H1 (cell line): ENCODE measurements at regions not wholly inside any gene's neighbourhood (a gene's known extent, or its start where the extent isn't known, plus 50 kb on each side); places are given as distances from the start of the nearest gene placed in this dataset.

ENCODE experiments used
- CTCF ChIA-PET: fragments of 300-600 bp; sonication (Branson Sonifier 250); formaldehyde crosslinking; loops from one replicate; lab custom pipeline; 2021; ENCODE audit not compliant: partially characterized antibody; lab: Charles Lee
- POLR2A ChIA-PET: fragments of 300-600 bp; sonication (Branson Sonifier 250); formaldehyde crosslinking; loops from one replicate; lab custom pipeline; 2021; ENCODE audit warnings: inconsistent platforms; ENCODE audit not compliant: partially characterized antibody; lab: Charles Lee
- DNase-seq, 2 experiments: peaks; one replicate each; pipeline versions ENCODE4 v3.0.0 to v3.0.0-alpha.2; 2010 to 2022; ENCODE audit warnings: low spot score in 2 of 2, low read depth in 1 of 2, mixed read lengths in 1 of 2
- FAIRE-seq: peaks from 2 replicates; lab custom pipeline; 2011; peaks lifted over from hg19 to GRCh38; lab: Jason Lieb, UNC
- H2AFZ ChIP-seq: 2 replicates; pipeline ENCODE4 v1.8.1; 2012; ENCODE audit warnings: low read length, inconsistent platforms
- H2AK5ac ChIP-seq: 2 replicates; pipeline ENCODE4 v1.6.1; 2013; ENCODE audit warnings: low read depth, low read length
- H2BK120ac ChIP-seq: replicated peaks from 2 replicates; pipeline ENCODE3; 2013; ENCODE audit warnings: low read depth, low read length, inconsistent platforms
- H2BK12ac ChIP-seq: 2 replicates; pipeline ENCODE4 v1.6.1; 2013; ENCODE audit warnings: low read depth, low read length
- H2BK15ac ChIP-seq: 2 replicates; pipeline ENCODE4 v1.6.1; 2013; ENCODE audit warnings: low read length
- H2BK20ac ChIP-seq: 2 replicates; pipeline ENCODE4 v1.6.1; 2013; ENCODE audit warnings: low read length
- H2BK5ac ChIP-seq: 2 replicates; pipeline ENCODE4 v1.6.1; 2013; ENCODE audit warnings: low read depth, low read length
- H3K14ac ChIP-seq: 2 replicates; pipeline ENCODE4 v1.6.1; 2013; ENCODE audit warnings: inconsistent platforms; ENCODE audit not compliant: insufficient read length
- H3K18ac ChIP-seq: 2 replicates; pipeline ENCODE4 v1.6.1; 2013; ENCODE audit warnings: low read length; ENCODE audit errors: extremely low read depth
- H3K23ac ChIP-seq: 2 replicates; pipeline ENCODE4 v1.6.1; 2013; ENCODE audit warnings: inconsistent platforms; ENCODE audit not compliant: insufficient read length
- H3K23me2 ChIP-seq: 2 replicates; pipeline ENCODE4 v1.6.1; 2013; ENCODE audit warnings: low read depth, low read length
- H3K27ac ChIP-seq: 2 replicates; pipeline ENCODE4 v1.6.1; 2011; ENCODE audit warnings: low read depth, low read length, inconsistent platforms
- H3K27me3 ChIP-seq, 4 experiments: replicated peaks in 1 of 4; 1 replicate in 1 of 4; 2 replicates in 3 of 4; pipeline versions ENCODE4 v1.6.1 to v1.8.1; 2011 to 2013; ENCODE audit warnings: low read length in 3 of 4, mild to moderate bottlenecking in 3 of 4, inconsistent platforms in 2 of 4, mixed read lengths in 2 of 4, moderate library complexity in 1 of 4; ENCODE audit not compliant: control insufficient read depth in 3 of 4, insufficient read depth in 3 of 4; ENCODE audit errors: extremely low read depth in 1 of 4
- H3K36me3 ChIP-seq, 4 experiments: 2 replicates each; pipeline versions ENCODE4 v1.6.1 to v1.8.1; 2011 to 2013; ENCODE audit warnings: mild to moderate bottlenecking in 4 of 4, low read length in 3 of 4, moderate library complexity in 2 of 4, control low read depth in 1 of 4, inconsistent platforms in 1 of 4; ENCODE audit not compliant: insufficient read depth in 4 of 4, control insufficient read depth in 2 of 4
- H3K4ac ChIP-seq: replicated peaks from 2 replicates; pipeline ENCODE3; 2013; ENCODE audit warnings: low read length, low read depth, mixed read lengths, inconsistent platforms; ENCODE audit not compliant: insufficient read length
- H3K4me1 ChIP-seq, 4 experiments: replicated peaks in 1 of 4; 1 replicate in 1 of 4; 2 replicates in 3 of 4; pipeline versions ENCODE4 v1.6.1 to v1.8.1; 2011 to 2013; ENCODE audit warnings: low read length in 3 of 4, inconsistent platforms in 2 of 4, mixed read lengths in 1 of 4; ENCODE audit not compliant: insufficient read depth in 4 of 4, control insufficient read depth in 3 of 4
- H3K4me2 ChIP-seq, 2 experiments: 2 replicates each; pipeline versions ENCODE4 v1.6.1 to v1.8.1; 2011 to 2013; ENCODE audit warnings: low read depth in 2 of 2, low read length in 2 of 2, control low read depth in 1 of 2, inconsistent platforms in 1 of 2, mild to moderate bottlenecking in 1 of 2; ENCODE audit not compliant: insufficient read depth in 1 of 2
- H3K4me3 ChIP-seq, 4 experiments: fragments of 200-600, 300-600 bp in 1 of 4; sonication (generic), shearing (Covaris generic), sonication (Bioruptor Twin) in 1 of 4; 2 replicates each; pipeline versions ENCODE4 v1.5.1 to v1.8.1; 2011 to 2016; ENCODE audit warnings: low read length in 4 of 4, low read depth in 3 of 4, control low read depth in 2 of 4, inconsistent platforms in 2 of 4, mild to moderate bottlenecking in 2 of 4, mixed read lengths in 1 of 4, moderate library complexity in 1 of 4; ENCODE audit not compliant: insufficient read depth in 2 of 4; ENCODE audit errors: extremely low read depth in 1 of 4
- H3K56ac ChIP-seq: replicated peaks from 2 replicates; pipeline ENCODE3; 2013; ENCODE audit warnings: low read depth, mild to moderate bottlenecking, mixed read lengths, low read length, inconsistent platforms; ENCODE audit not compliant: insufficient read length
- H3K79me1 ChIP-seq: 2 replicates; pipeline ENCODE4 v1.6.1; 2013; ENCODE audit warnings: low read depth, low read length, control low read depth
- H3K79me2 ChIP-seq, 2 experiments: 2 replicates each; pipeline versions ENCODE4 v1.6.1 to v1.8.1; 2012 to 2013; ENCODE audit warnings: low read length in 2 of 2, mild to moderate bottlenecking in 2 of 2, inconsistent platforms in 1 of 2; ENCODE audit not compliant: insufficient read depth in 2 of 2, control insufficient read depth in 1 of 2
- H3K9ac ChIP-seq, 4 experiments: replicated peaks in 1 of 4; 1 replicate in 1 of 4; 2 replicates in 3 of 4; pipeline versions ENCODE4 v1.6.1 to v1.8.1; 2011 to 2013; ENCODE audit warnings: low read depth in 3 of 4, low read length in 3 of 4, control low read depth in 2 of 4, mild to moderate bottlenecking in 2 of 4, moderate library complexity in 2 of 4, inconsistent platforms in 1 of 4; ENCODE audit errors: extremely low read depth in 1 of 4
- H3K9me3 ChIP-seq, 2 experiments: 2 replicates each; pipeline versions ENCODE4 v1.6.1 to v1.8.1; 2012 to 2013; ENCODE audit warnings: mild to moderate bottlenecking in 2 of 2, moderate library complexity in 2 of 2, control low read depth in 1 of 2, inconsistent platforms in 1 of 2, low read depth in 1 of 2, low read length in 1 of 2, mixed read lengths in 1 of 2; ENCODE audit not compliant: insufficient read depth in 2 of 2
- H4K20me1 ChIP-seq, 2 experiments: replicated peaks in 1 of 2; 2 replicates each; pipeline versions ENCODE3 to v1.8.1; 2011 to 2013; ENCODE audit warnings: inconsistent platforms in 2 of 2, low read length in 2 of 2, mild to moderate bottlenecking in 1 of 2; ENCODE audit not compliant: insufficient read depth in 2 of 2, control insufficient read depth in 1 of 2
- H4K5ac ChIP-seq: 2 replicates; pipeline ENCODE4 v1.6.1; 2013; ENCODE audit warnings: low read length, low read depth, mixed read lengths, inconsistent platforms; ENCODE audit not compliant: insufficient read length
- H4K8ac ChIP-seq: 2 replicates; pipeline ENCODE4 v1.8.0; 2013; ENCODE audit warnings: mild to moderate bottlenecking, moderate library complexity, low read length, inconsistent platforms; ENCODE audit not compliant: insufficient read depth; ENCODE audit errors: extremely low read depth
- H4K91ac ChIP-seq: replicated peaks from 2 replicates; pipeline ENCODE3; 2013; ENCODE audit warnings: low read length, mixed read lengths, inconsistent platforms; ENCODE audit not compliant: insufficient read length
- BRCA1 ChIP-seq: IDR thresholded peaks from 2 replicates; pipeline ENCODE4 v1.6.1; 2012; ENCODE audit warnings: low read depth, low read length, improper control_type of control experiment
- JUN ChIP-seq: IDR thresholded peaks from 2 replicates; pipeline ENCODE4 v1.6.1; 2011; ENCODE audit warnings: low read depth, mild to moderate bottlenecking, improper control_type of control experiment, low read length
- KDM5A ChIP-seq: fragments of 200-600 bp; IDR thresholded peaks from 2 replicates; pipeline ENCODE4 v1.7.1; 2012; ENCODE audit warnings: mild to moderate bottlenecking, low read length, inconsistent platforms, mixed read lengths
- RBBP5 ChIP-seq: IDR thresholded peaks from 2 replicates; pipeline ENCODE4 v1.7.1; 2012; ENCODE audit warnings: low read depth, mild to moderate bottlenecking, inconsistent platforms, low read length, moderate library complexity, borderline replicate concordance
- RXRA ChIP-seq: IDR thresholded peaks from 2 replicates; pipeline ENCODE4 v1.6.1; 2011; ENCODE audit warnings: low read depth, mild to moderate bottlenecking, low read length, moderate library complexity; ENCODE audit not compliant: insufficient read depth
- SIRT6 ChIP-seq: IDR thresholded peaks from one replicate; pipeline ENCODE4 v1.7.1; 2012; ENCODE audit warnings: low read length, inconsistent platforms
- SP2 ChIP-seq: IDR thresholded peaks from 2 replicates; pipeline ENCODE4 v1.6.1; 2012; ENCODE audit warnings: mild to moderate bottlenecking, low read length, inconsistent platforms
- SP4 ChIP-seq: IDR thresholded peaks from 2 replicates; pipeline ENCODE4 v1.6.1; 2012; ENCODE audit warnings: low read length, inconsistent platforms
- SRF ChIP-seq: IDR thresholded peaks from 2 replicates; pipeline ENCODE4 v1.6.1; 2011; ENCODE audit warnings: mild to moderate bottlenecking, low read depth, low read length, moderate library complexity
- SUZ12 ChIP-seq: fragments of 200-600 bp; sonication (generic); IDR thresholded peaks from 2 replicates; pipeline ENCODE4 v1.6.1; 2012; ENCODE audit warnings: mild to moderate bottlenecking, inconsistent platforms, low read length, moderate library complexity, mixed read lengths
- TBP ChIP-seq: IDR thresholded peaks from 2 replicates; pipeline ENCODE4 v1.6.1; 2011; ENCODE audit warnings: low read depth, low read length, improper control_type of control experiment
- TCF12 ChIP-seq: IDR thresholded peaks from 2 replicates; pipeline ENCODE4 v1.6.1; 2011; ENCODE audit warnings: low read depth, mild to moderate bottlenecking, low read length
- WGBS, 2 experiments: shearing (Covaris generic) in 1 of 2; methylation state at CpG; one replicate each; pipeline versions ENCODE4 v1.1.6 to v1.1.7; 2013 to 2015; ENCODE audit warnings: low lambda C conversion rate in 2 of 2, mixed read lengths in 2 of 2, inconsistent platforms in 1 of 2, low coverage in 1 of 2, missing lambda C conversion rate in 1 of 2; ENCODE audit not compliant: insufficient replicate concordance in 2 of 2, insufficient coverage in 1 of 2, insufficient read length in 1 of 2; ENCODE audit errors: extremely low coverage in 1 of 2, missing lambda C conversion rate in 1 of 2; 5-methylcytosine and 5-hydroxymethylcytosine counted together
- TF ChIP-seq, protein P1 (sequence below): IDR thresholded peaks from 2 replicates; pipeline ENCODE4 v1.6.1; 2012; ENCODE audit warnings: inconsistent platforms
- TF ChIP-seq, protein P2 (sequence below): IDR thresholded peaks from 2 replicates; pipeline ENCODE4 v1.6.1; 2011; ENCODE audit warnings: low read depth, mild to moderate bottlenecking, low read length; ENCODE audit not compliant: insufficient read depth

DNA sequence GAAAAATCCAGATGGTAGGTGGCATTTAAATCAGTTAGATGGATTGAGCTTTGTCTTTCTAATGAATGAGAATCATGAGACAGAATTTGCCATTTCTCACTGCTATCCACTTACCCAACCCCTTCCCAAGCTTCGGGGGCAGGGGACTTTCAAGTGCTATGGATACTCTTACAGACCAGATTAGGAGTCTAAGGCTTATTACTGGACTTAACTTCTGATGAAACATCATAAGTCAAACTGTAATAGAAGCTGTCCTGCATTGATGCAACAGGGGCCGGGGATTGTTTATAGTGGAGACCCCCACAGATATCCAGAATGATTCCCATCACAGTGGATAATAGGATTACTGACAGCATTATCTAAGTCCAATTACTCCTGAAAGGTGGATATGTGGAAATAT lies 267.0 kb downstream of the NUF2 start:
- no peaks in the 10 kb centered on the region for H3K4me1 ChIP-seq
- H3K27me3 ChIP-seq = no peaks in the 10 kb centered on the region
- no peak for DNase-seq
- H3K4me3 ChIP-seq = no peak overlapping the region
- ChIA-PET POLR2A (no interaction called here), CTCF (interaction anchor here (0.6 kb wide), 1 partner anchor 292 kb away, joined by 3 read pairs; no protein-coding TSS in a partner anchor)
- H3K9ac ChIP-seq = no peak overlapping the region
- H3K18ac ChIP-seq = no peak overlapping the region
- no peak overlapping the region for H2BK5ac ChIP-seq
- H3K4me2 ChIP-seq = no peak overlapping the region
- no peaks in the 10 kb centered on the region for H3K36me3 ChIP-seq
- H4K20me1 ChIP-seq = no peaks in the 10 kb centered on the region
- no peak overlapping the region for H3K27ac ChIP-seq
- H4K5ac ChIP-seq = no peak overlapping the region
- H2AK5ac ChIP-seq = no peak overlapping the region
- WGBS, 2 experiments = 93% methylated on average over 2 of the region's 2 CpGs; no CpG with 5 or more reads in 1 of the 2 experiments
- H4K8ac ChIP-seq = no peak overlapping the region
- no peak overlapping the region for H3K23ac ChIP-seq
- no peak overlapping the region for H2BK120ac ChIP-seq
- no peak overlapping the region for H2BK15ac ChIP-seq
- no peak overlapping the region for H2AFZ ChIP-seq
- no peak overlapping the region for H3K14ac ChIP-seq
- H2BK20ac ChIP-seq = no peak overlapping the region
- no peak for FAIRE-seq
- no peak overlapping the region for H3K4ac ChIP-seq
- TF ChIP-seq, protein P1, sequence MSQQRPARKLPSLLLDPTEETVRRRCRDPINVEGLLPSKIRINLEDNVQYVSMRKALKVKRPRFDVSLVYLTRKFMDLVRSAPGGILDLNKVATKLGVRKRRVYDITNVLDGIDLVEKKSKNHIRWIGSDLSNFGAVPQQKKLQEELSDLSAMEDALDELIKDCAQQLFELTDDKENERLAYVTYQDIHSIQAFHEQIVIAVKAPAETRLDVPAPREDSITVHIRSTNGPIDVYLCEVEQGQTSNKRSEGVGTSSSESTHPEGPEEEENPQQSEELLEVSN = no peak
- TF ChIP-seq, protein P2, sequence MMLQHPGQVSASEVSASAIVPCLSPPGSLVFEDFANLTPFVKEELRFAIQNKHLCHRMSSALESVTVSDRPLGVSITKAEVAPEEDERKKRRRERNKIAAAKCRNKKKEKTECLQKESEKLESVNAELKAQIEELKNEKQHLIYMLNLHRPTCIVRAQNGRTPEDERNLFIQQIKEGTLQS = no peak
- TF ChIP-seq RXRA = no peak
- TF ChIP-seq KDM5A = no peak
- no peak for TF ChIP-seq RBBP5
- no peak for TF ChIP-seq SRF
- TF ChIP-seq JUN = no peak
- TF ChIP-seq TBP = no peak
- TF ChIP-seq SP2 = no peak
- no peak for TF ChIP-seq SP4
- no peak for TF ChIP-seq BRCA1
- no peak for TF ChIP-seq SUZ12
- no peak for TF ChIP-seq SIRT6
- TF ChIP-seq TCF12 = no peak
- H3K79me1 ChIP-seq = no peaks in the 10 kb centered on the region
- H3K23me2 ChIP-seq = no peaks in the 10 kb centered on the region
- H4K91ac ChIP-seq = no peak overlapping the region
- no peak overlapping the region for H3K56ac ChIP-seq
- H3K9me3 ChIP-seq = peaks cover 0 to 13% of the 10 kb centered on the region in 2 experiments; a peak in 2 of 4 replicates
- no peak overlapping the region for H2BK12ac ChIP-seq
- H3K79me2 ChIP-seq = no peaks in the 10 kb centered on the region
